ENCODE measurements at regions not wholly inside any gene's neighbourhood (a gene's known extent, or its start where the extent isn't known, plus 50 kb on each side); places are given as distances from the start of the nearest gene placed in this dataset.

- Mint-ChIP-seq H3K27ac (no peak overlapping the region), H3K27me3 (no peaks in the 10 kb centered on the region), H3K4me1 (ENCODE audit: unreplicated experiment) (peaks cover 14% of the 10 kb centered on the region), H3K36me3 (peaks cover 5% of the 10 kb centered on the region), H3K4me3 (no peak overlapping the region), H3K9me3 (no peaks in the 10 kb centered on the region)
- no peak for TF ChIP-seq CTCF (conservative IDR thresholded peaks at IDR 0.05)
- no peak for DNase-seq (ENCODE audit: extremely low spot score, unreplicated experiment)
Observed at GRCh38 chr9:36457836-36458429, 57.9 kb upstream of the RNF38 start.

GRCh38 chr9:36456480-36457065 is 56.5 kb upstream of the RNF38 start:
- no peak for DNase-seq (ENCODE audit: extremely low spot score, unreplicated experiment)
- no peaks in the 10 kb centered on the region for H3K9me3 Mint-ChIP-seq
- H3K36me3 Mint-ChIP-seq: peaks cover 5% of the 10 kb centered on the region
- H3K4me1 Mint-ChIP-seq (ENCODE audit: unreplicated experiment): peaks cover 13% of the 10 kb centered on the region
- H3K27ac Mint-ChIP-seq: no peak overlapping the region
- H3K27me3 Mint-ChIP-seq: no peaks in the 10 kb centered on the region
- peak; percentile 24 for TF ChIP-seq CTCF (conservative IDR thresholded peaks at IDR 0.05)
- no peak overlapping the region for H3K4me3 Mint-ChIP-seq

- H3K36me3 Mint-ChIP-seq: no peaks in the 10 kb centered on the region
- no peak for DNase-seq (ENCODE audit: extremely low spot score, unreplicated experiment)
- no peak overlapping the region for H3K27ac Mint-ChIP-seq
- no peak for TF ChIP-seq CTCF (conservative IDR thresholded peaks at IDR 0.05)
- H3K9me3 Mint-ChIP-seq: no peaks in the 10 kb centered on the region
- peaks cover 5% of the 10 kb centered on the region for H3K4me1 Mint-ChIP-seq (ENCODE audit: unreplicated experiment)
- no peaks in the 10 kb centered on the region for H3K27me3 Mint-ChIP-seq
- H3K4me3 Mint-ChIP-seq: no peak overlapping the region
Observed at GRCh38 chr9:36451949-36452348, 51.9 kb upstream of the RNF38 start.

- H3K36me3 Mint-ChIP-seq: no peaks in the 10 kb centered on the region
- H3K9me3 Mint-ChIP-seq: no peaks in the 10 kb centered on the region
- no peak for DNase-seq (ENCODE audit: extremely low spot score, unreplicated experiment)
- no peaks in the 10 kb centered on the region for H3K27me3 Mint-ChIP-seq
- no peak overlapping the region for H3K4me3 Mint-ChIP-seq
- peaks cover 4% of the 10 kb centered on the region for H3K4me1 Mint-ChIP-seq (ENCODE audit: unreplicated experiment)
- H3K27ac Mint-ChIP-seq: no peak overlapping the region
- peak; percentile 86 for TF ChIP-seq CTCF (conservative IDR thresholded peaks at IDR 0.05)
Observed at GRCh38 chr9:36450110-36450732, 50.2 kb upstream of the RNF38 start.
